Fibroblast of lung (primary cell): ENCODE measurements at regions not wholly inside any gene's neighbourhood (a gene's known extent, or its start where the extent isn't known, plus 50 kb on each side); places are given as distances from the start of the nearest gene placed in this dataset.

ENCODE experiments used
- EZH2 ChIP-seq: IDR thresholded peaks from 2 replicates; pipeline ENCODE4 v1.5.1; 2012; ENCODE audit warnings: low read length, control low read depth, mild to moderate bottlenecking; ENCODE audit errors: missing control alignments
- TF ChIP-seq, protein P1 (sequence below), 2 donors: IDR thresholded peaks in 1 of 2; conservative IDR thresholded peaks in 1 of 2; 1 replicate in 1 of 2; 2 replicates in 1 of 2; pipeline ENCODE4 v1.5.1; 2011 to 2012; ENCODE audit warnings: low read length in 2 of 2, control low read depth in 1 of 2, inconsistent platforms in 1 of 2, low read depth in 1 of 2, mild to moderate bottlenecking in 1 of 2

DNA sequence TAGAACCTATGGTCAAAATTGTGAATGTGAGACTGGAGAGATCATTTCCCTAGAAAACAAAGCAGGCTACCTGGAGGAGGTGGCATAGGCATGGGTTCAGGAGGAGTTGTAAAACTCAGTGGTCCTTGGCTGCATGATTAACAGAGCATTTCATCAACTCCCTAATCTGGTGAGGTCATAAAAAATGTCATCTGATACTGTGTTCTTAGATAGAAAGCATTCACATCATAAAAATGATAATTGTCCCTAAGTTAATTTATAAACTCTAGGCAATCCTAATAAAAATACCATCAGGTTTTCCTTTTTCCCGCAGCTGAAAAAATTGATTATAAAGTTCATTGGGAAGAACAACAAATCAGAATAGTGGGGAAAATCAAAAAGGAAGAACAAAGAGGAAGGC lies 60.6 kb upstream of the GALNT10 start:
- TF ChIP-seq, protein P1, sequence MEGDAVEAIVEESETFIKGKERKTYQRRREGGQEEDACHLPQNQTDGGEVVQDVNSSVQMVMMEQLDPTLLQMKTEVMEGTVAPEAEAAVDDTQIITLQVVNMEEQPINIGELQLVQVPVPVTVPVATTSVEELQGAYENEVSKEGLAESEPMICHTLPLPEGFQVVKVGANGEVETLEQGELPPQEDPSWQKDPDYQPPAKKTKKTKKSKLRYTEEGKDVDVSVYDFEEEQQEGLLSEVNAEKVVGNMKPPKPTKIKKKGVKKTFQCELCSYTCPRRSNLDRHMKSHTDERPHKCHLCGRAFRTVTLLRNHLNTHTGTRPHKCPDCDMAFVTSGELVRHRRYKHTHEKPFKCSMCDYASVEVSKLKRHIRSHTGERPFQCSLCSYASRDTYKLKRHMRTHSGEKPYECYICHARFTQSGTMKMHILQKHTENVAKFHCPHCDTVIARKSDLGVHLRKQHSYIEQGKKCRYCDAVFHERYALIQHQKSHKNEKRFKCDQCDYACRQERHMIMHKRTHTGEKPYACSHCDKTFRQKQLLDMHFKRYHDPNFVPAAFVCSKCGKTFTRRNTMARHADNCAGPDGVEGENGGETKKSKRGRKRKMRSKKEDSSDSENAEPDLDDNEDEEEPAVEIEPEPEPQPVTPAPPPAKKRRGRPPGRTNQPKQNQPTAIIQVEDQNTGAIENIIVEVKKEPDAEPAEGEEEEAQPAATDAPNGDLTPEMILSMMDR (conservative IDR thresholded peaks at IDR 0.05 in 1 of 2, IDR thresholded peaks at IDR 0.05 in 1 of 2; ENCODE audit: low read depth in 1 of 2, low read length in 2 of 2), result no peak
- no peak for TF ChIP-seq EZH2
